Smooth muscle cell (in vitro differentiated cells): ENCODE measurements at regions not wholly inside any gene's neighbourhood (a gene's known extent, or its start where the extent isn't known, plus 50 kb on each side); places are given as distances from the start of the nearest gene placed in this dataset.

ENCODE experiments used
- DNase-seq: peaks from one replicate; lab custom pipeline; 2025; ENCODE audit not compliant: unreplicated experiment; lab: John Stamatoyannopoulos, UW
- H2AFZ ChIP-seq: fragments of 200-600 bp; sonication (generic); 2 replicates; pipeline ENCODE4 v1.6.0; 2016; ENCODE audit warnings: antibody characterized with exemption, low read depth, mild to moderate bottlenecking
- H3F3A ChIP-seq: fragments of 200-600 bp; sonication (generic); 2 replicates; pipeline ENCODE4 v1.6.0; 2017; ENCODE audit warnings: antibody characterized with exemption, low read depth
- H3K27ac ChIP-seq: fragments of 200-600 bp; sonication (generic); 2 replicates; pipeline ENCODE4 v1.5.1; 2016; ENCODE audit warnings: low read depth, mild to moderate bottlenecking
- H3K27me3 ChIP-seq: fragments of 200-600 bp; sonication (generic); 2 replicates; pipeline ENCODE4 v1.6.1; 2016; ENCODE audit warnings: low read depth, mild to moderate bottlenecking
- H3K36me3 ChIP-seq: fragments of 200-600 bp; sonication (generic); 2 replicates; pipeline ENCODE4 v1.5.1; 2016; ENCODE audit warnings: low read depth
- H3K4me1 ChIP-seq: fragments of 200-600 bp; sonication (generic); 2 replicates; pipeline ENCODE4 v1.5.1; 2016; ENCODE audit warnings: low read depth
- H3K4me2 ChIP-seq: fragments of 200-600 bp; sonication (generic); 2 replicates; pipeline ENCODE4 v1.6.0; 2016; ENCODE audit warnings: mild to moderate bottlenecking
- H3K4me3 ChIP-seq: fragments of 200-600 bp; sonication (generic); 2 replicates; pipeline ENCODE4 v1.5.1; 2016; ENCODE audit warnings: mild to moderate bottlenecking
- H3K79me2 ChIP-seq: fragments of 200-600 bp; sonication (generic); 2 replicates; pipeline ENCODE4 v1.6.0; 2016; ENCODE audit warnings: low read depth, mild to moderate bottlenecking
- H3K9ac ChIP-seq: fragments of 200-600 bp; sonication (generic); 2 replicates; pipeline ENCODE4 v1.6.0; 2016; ENCODE audit warnings: low read depth
- H3K9me3 ChIP-seq: fragments of 200-600 bp; sonication (generic); replicated peaks from 2 replicates; pipeline ENCODE4 v1.5.1; 2016; ENCODE audit warnings: low read depth
- H4K20me1 ChIP-seq: fragments of 200-600 bp; sonication (generic); 2 replicates; pipeline ENCODE4 v1.6.0; 2016; ENCODE audit warnings: low read depth
- WGBS: methylation state at CpG from one replicate; pipeline ENCODE4 v1.1.7; 2016; ENCODE audit warnings: low lambda C conversion rate; 5-methylcytosine and 5-hydroxymethylcytosine counted together
- TF ChIP-seq, protein P1 (sequence below): fragments of 200-600 bp; sonication (generic); IDR thresholded peaks from 2 replicates; pipeline ENCODE4 v1.5.1; 2017; ENCODE audit warnings: borderline replicate concordance, mild to moderate bottlenecking, antibody characterized with exemption; ENCODE audit not compliant: insufficient read depth, poor library complexity, severe bottlenecking

DNA sequence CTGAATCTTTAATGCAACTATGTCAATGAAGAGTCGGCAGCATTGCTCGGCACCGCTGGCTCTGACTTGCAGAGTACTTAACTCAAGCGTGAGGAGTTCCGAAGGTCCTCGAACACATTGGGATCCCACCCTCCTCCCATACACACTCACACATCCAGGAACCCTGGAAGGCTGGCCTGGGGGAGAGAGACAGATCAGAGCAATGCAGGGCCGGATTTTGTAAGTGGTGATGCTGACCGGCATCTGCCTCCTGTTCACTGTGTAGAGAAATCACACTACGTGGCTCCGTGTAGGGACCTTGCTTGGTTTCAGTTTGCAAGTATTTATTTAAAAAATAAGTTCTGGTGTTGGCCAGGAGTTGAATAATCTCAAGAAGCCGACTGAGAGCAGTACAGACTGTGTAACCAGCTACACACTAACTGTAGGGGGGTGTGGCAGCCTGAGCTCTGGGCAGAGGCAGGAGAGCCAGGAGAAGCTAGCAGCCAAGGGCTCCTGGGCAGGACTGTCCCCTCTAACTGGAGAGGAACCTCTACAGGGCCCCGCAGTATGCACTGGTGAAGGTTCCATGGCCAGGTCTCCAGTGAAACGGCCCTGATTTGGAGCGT, 190.2 kb upstream of the TNRC6C start:
- Histone ChIP-seq H3K4me2 (no peak overlapping the region), H3K79me2 (no peaks in the 10 kb centered on the region), H2AFZ (no peak overlapping the region), H3K36me3 (no peaks in the 10 kb centered on the region), H4K20me1 (no peaks in the 10 kb centered on the region), H3K4me1 (peaks cover 14% of the 10 kb centered on the region), H3K9me3 (no peaks in the 10 kb centered on the region), H3F3A (no peaks in the 10 kb centered on the region), H3K27ac (no peak overlapping the region), H3K9ac (no peak overlapping the region), H3K27me3 (no peaks in the 10 kb centered on the region), H3K4me3 (no peak overlapping the region)
- TF ChIP-seq, protein P1, sequence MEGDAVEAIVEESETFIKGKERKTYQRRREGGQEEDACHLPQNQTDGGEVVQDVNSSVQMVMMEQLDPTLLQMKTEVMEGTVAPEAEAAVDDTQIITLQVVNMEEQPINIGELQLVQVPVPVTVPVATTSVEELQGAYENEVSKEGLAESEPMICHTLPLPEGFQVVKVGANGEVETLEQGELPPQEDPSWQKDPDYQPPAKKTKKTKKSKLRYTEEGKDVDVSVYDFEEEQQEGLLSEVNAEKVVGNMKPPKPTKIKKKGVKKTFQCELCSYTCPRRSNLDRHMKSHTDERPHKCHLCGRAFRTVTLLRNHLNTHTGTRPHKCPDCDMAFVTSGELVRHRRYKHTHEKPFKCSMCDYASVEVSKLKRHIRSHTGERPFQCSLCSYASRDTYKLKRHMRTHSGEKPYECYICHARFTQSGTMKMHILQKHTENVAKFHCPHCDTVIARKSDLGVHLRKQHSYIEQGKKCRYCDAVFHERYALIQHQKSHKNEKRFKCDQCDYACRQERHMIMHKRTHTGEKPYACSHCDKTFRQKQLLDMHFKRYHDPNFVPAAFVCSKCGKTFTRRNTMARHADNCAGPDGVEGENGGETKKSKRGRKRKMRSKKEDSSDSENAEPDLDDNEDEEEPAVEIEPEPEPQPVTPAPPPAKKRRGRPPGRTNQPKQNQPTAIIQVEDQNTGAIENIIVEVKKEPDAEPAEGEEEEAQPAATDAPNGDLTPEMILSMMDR: no peak
- whole genome bisulfite sequencing: 92% methylated on average over 14 of the region's 14 CpGs
- no peak for DNase-seq

DNA sequence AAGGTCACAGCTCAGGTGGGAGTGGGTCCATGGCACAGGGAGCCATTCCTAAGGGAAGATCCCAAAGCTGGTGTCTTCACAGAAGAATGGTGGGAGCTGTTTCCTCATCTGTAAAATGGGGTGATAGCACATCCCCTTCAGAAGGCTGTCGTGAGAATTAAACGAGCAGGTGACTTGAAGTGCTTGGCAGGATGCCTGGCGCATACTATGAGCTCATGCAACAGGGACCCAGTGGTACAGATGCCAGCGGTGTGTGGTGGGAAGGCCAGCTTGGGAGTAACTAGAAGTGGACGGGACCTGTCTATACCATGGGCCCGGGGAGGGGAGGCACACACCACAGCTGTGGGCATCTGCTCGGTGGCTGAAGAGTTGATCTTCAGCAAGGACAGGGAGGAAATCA, 189.3 kb upstream of the TNRC6C start:
- Histone ChIP-seq H3K36me3 (no peaks in the 10 kb centered on the region), H3K9me3 (no peaks in the 10 kb centered on the region), H3K9ac (no peak overlapping the region), H3K4me2 (no peak overlapping the region), H4K20me1 (no peaks in the 10 kb centered on the region), H3K27me3 (no peaks in the 10 kb centered on the region), H3K79me2 (no peaks in the 10 kb centered on the region), H2AFZ (no peak overlapping the region), H3K27ac (no peak overlapping the region), H3K4me1 (peaks cover 14% of the 10 kb centered on the region), H3K4me3 (no peak overlapping the region), H3F3A (no peaks in the 10 kb centered on the region)
- WGBS: 93% methylated on average over 7 of the region's 7 CpGs
- no peak for DNase-seq
- TF ChIP-seq, protein P1: no peak

DNA sequence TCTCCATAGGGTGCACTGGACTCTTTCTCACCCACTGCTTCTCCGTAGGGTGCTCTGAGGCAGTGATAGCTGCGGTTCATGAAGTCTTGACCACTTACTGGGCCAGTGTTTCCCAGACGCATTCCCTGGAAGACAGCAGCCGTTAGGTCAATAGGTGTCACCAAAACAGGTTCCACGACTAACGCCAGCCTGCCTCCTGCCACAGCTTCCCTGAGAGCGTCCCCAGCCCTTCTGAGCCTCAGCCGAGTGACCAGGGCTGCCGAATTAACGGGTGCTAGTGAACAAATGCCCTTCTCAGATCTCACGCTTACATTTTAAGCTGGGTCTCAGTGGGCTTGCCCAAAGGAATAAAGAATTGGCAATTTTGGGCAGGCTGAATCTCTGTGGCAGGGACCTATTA, 188.7 kb upstream of the TNRC6C start:
- Histone ChIP-seq H3K36me3 (no peaks in the 10 kb centered on the region), H3K27ac (no peak overlapping the region), H3K79me2 (no peaks in the 10 kb centered on the region), H3K4me1 (peaks cover 14% of the 10 kb centered on the region), H3K4me2 (no peak overlapping the region), H4K20me1 (no peaks in the 10 kb centered on the region), H3K9ac (no peak overlapping the region), H3K27me3 (no peaks in the 10 kb centered on the region), H2AFZ (no peak overlapping the region), H3F3A (no peaks in the 10 kb centered on the region), H3K9me3 (no peaks in the 10 kb centered on the region), H3K4me3 (no peak overlapping the region)
- TF ChIP-seq, protein P1: no peak
- WGBS: 74% methylated on average over 11 of the region's 11 CpGs
- no peak for DNase-seq
